Upper lobe of left lung (tissue), 4 donors: ENCODE measurements at regions not wholly inside any gene's neighbourhood (a gene's known extent, or its start where the extent isn't known, plus 50 kb on each side); places are given as distances from the start of the nearest gene placed in this dataset.

ENCODE experiments used
- EP300 ChIP-seq, 4 donors: sonication (generic); formaldehyde crosslinking; IDR thresholded peaks; one replicate each; pipeline ENCODE4 v1.5.1; 2017; ENCODE audit warnings: antibody characterized with exemption in 4 of 4, control low read depth in 2 of 4
- POLR2A ChIP-seq, 4 donors: fragments of 450-650 bp; IDR thresholded peaks; one replicate each; pipeline ENCODE4 v1.5.1; 2016 to 2017; ENCODE audit warnings: antibody characterized with exemption in 4 of 4, mild to moderate bottlenecking in 2 of 4
- POLR2AphosphoS5 ChIP-seq, 2 donors: sonication (generic); formaldehyde crosslinking; IDR thresholded peaks; one replicate each; pipeline ENCODE4 v1.5.1; 2017; ENCODE audit warnings: antibody characterized with exemption in 2 of 2
- TF ChIP-seq, protein P1 (sequence below), 6 experiments: fragments of 450-650 bp in 4 of 6; fragments of 200-600 bp in 2 of 6; sonication (generic) in 2 of 6; IDR thresholded peaks; one replicate each; pipeline ENCODE4 v1.5.1; 2016 to 2019; ENCODE audit warnings: antibody characterized with exemption in 6 of 6

GRCh38 chr20:22834651-22835256 lies 200.4 kb upstream of the SSTR4 start:
- TF ChIP-seq EP300 (IDR thresholded peaks at IDR 0.05) (no peak), POLR2AphosphoS5 (IDR thresholded peaks at IDR 0.05) (no peak), POLR2A (IDR thresholded peaks at IDR 0.05) (no peak)
- TF ChIP-seq, protein P1, sequence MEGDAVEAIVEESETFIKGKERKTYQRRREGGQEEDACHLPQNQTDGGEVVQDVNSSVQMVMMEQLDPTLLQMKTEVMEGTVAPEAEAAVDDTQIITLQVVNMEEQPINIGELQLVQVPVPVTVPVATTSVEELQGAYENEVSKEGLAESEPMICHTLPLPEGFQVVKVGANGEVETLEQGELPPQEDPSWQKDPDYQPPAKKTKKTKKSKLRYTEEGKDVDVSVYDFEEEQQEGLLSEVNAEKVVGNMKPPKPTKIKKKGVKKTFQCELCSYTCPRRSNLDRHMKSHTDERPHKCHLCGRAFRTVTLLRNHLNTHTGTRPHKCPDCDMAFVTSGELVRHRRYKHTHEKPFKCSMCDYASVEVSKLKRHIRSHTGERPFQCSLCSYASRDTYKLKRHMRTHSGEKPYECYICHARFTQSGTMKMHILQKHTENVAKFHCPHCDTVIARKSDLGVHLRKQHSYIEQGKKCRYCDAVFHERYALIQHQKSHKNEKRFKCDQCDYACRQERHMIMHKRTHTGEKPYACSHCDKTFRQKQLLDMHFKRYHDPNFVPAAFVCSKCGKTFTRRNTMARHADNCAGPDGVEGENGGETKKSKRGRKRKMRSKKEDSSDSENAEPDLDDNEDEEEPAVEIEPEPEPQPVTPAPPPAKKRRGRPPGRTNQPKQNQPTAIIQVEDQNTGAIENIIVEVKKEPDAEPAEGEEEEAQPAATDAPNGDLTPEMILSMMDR (IDR thresholded peaks at IDR 0.05) = no peak
